Neural cell (in vitro differentiated cells): ENCODE measurements at regions not wholly inside any gene's neighbourhood (a gene's known extent, or its start where the extent isn't known, plus 50 kb on each side); places are given as distances from the start of the nearest gene placed in this dataset.

Experiments
- H2AFZ ChIP-seq: fragments of 200-600, 300-800 bp; sonication (generic), shearing (Covaris generic); 2 replicates; pipeline ENCODE4 v1.6.0; 2014; ENCODE audit warnings: low read depth, mild to moderate bottlenecking, antibody characterized with exemption, low read length, moderate library complexity
- H3F3A ChIP-seq: fragments of 200-600 bp; shearing (Covaris generic); 2 replicates; pipeline ENCODE4 v1.6.1; 2016; ENCODE audit warnings: mild to moderate bottlenecking, moderate library complexity, mixed read lengths, antibody characterized with exemption, low read length; ENCODE audit not compliant: insufficient read depth, poor library complexity, severe bottlenecking
- H3K27ac ChIP-seq: fragments of 200-600, 300-800 bp; sonication (generic), shearing (Covaris generic); 2 replicates; pipeline ENCODE4 v1.5.1; 2014; ENCODE audit warnings: mild to moderate bottlenecking, low read length, moderate library complexity
- H3K27me3 ChIP-seq: fragments of 300-800, 200-600 bp; sonication (generic), shearing (Covaris generic); 2 replicates; pipeline ENCODE4 v1.6.0; 2014; ENCODE audit warnings: mild to moderate bottlenecking, low read depth, low read length, moderate library complexity; ENCODE audit not compliant: insufficient read depth
- H3K36me3 ChIP-seq: fragments of 300-800, 200-600 bp; sonication (generic), shearing (Covaris generic); 2 replicates; pipeline ENCODE4 v1.5.1; 2014; ENCODE audit warnings: mild to moderate bottlenecking, antibody characterized with exemption, low read length, moderate library complexity; ENCODE audit not compliant: insufficient read depth
- H3K4me2 ChIP-seq: fragments of 300-800, 200-600 bp; sonication (generic), shearing (Covaris generic); 2 replicates; pipeline ENCODE4 v1.6.0; 2014; ENCODE audit warnings: mild to moderate bottlenecking, low read length
- H3K4me3 ChIP-seq: fragments of 300-800, 200-600 bp; sonication (generic), shearing (Covaris generic); 2 replicates; pipeline ENCODE4 v1.5.1; 2014; ENCODE audit warnings: mild to moderate bottlenecking, low read length, moderate library complexity
- H3K79me2 ChIP-seq: fragments of 200-600 bp; shearing (Covaris generic); replicated peaks from 2 replicates; pipeline ENCODE4 v1.6.0; 2014; ENCODE audit warnings: mild to moderate bottlenecking, low read length, moderate library complexity; ENCODE audit not compliant: insufficient read depth
- H3K9ac ChIP-seq: fragments of 300-800, 200-600 bp; sonication (generic), shearing (Covaris generic); 2 replicates; pipeline ENCODE4 v1.6.1; 2016; ENCODE audit warnings: mild to moderate bottlenecking, low read length, mixed read lengths
- H3K9me2 ChIP-seq: fragments of 200-600 bp; shearing (Covaris generic); 2 replicates; pipeline ENCODE4 v1.6.1; 2016; ENCODE audit warnings: mild to moderate bottlenecking, low read length, mixed read lengths; ENCODE audit not compliant: insufficient read depth
- H3K9me3 ChIP-seq: fragments of 200-600, 300-800 bp; sonication (generic), shearing (Covaris generic); 2 replicates; pipeline ENCODE4 v1.6.1; 2016; ENCODE audit warnings: mild to moderate bottlenecking, mixed run types, low read length, moderate library complexity, mixed read lengths
- H4K20me1 ChIP-seq: fragments of 200-600 bp; shearing (Covaris generic); 2 replicates; pipeline ENCODE4 v1.6.1; 2016; ENCODE audit warnings: mild to moderate bottlenecking, mixed run types; ENCODE audit not compliant: insufficient read depth
- EP300 ChIP-seq: fragments of 450-650 bp; conservative IDR thresholded peaks from 2 replicates; pipeline ENCODE4 v1.6.1; 2014; ENCODE audit warnings: antibody characterized with exemption, mild to moderate bottlenecking, moderate library complexity; ENCODE audit not compliant: poor library complexity, severe bottlenecking
- EZH2 ChIP-seq: fragments of 200-600, 300-800 bp; shearing (Covaris generic), sonication (generic); IDR thresholded peaks from 2 replicates; pipeline ENCODE4 v1.6.1; 2014; ENCODE audit warnings: antibody characterized with exemption, low read length, borderline replicate concordance, mild to moderate bottlenecking; ENCODE audit not compliant: insufficient read depth, poor library complexity, severe bottlenecking
- MXI1 ChIP-seq: fragments of 450-650 bp; conservative IDR thresholded peaks from 2 replicates; pipeline ENCODE4 v1.6.1; 2014; ENCODE audit warnings: antibody characterized with exemption, mild to moderate bottlenecking; ENCODE audit not compliant: poor library complexity, severe bottlenecking
- POLR2AphosphoS5 ChIP-seq: IDR thresholded peaks from 2 replicates; pipeline ENCODE4 v1.6.1; 2012
- RAD21 ChIP-seq: fragments of 450-650 bp; conservative IDR thresholded peaks from 2 replicates; pipeline ENCODE4 v1.6.1; 2014; ENCODE audit warnings: antibody characterized with exemption, mild to moderate bottlenecking, moderate library complexity
- SMC3 ChIP-seq: fragments of 450-650 bp; conservative IDR thresholded peaks from 2 replicates; pipeline ENCODE4 v1.6.1; 2014; ENCODE audit warnings: antibody characterized with exemption, mild to moderate bottlenecking, moderate library complexity; ENCODE audit not compliant: poor library complexity
- TAF1 ChIP-seq: IDR thresholded peaks from 2 replicates; pipeline ENCODE4 v1.6.1; 2012; ENCODE audit warnings: low read depth
- TF ChIP-seq, protein P1 (sequence below): fragments of 450-650 bp; IDR thresholded peaks from 2 replicates; pipeline ENCODE4 v1.5.1; 2014; ENCODE audit warnings: antibody characterized with exemption, mild to moderate bottlenecking, moderate library complexity; ENCODE audit not compliant: poor library complexity, severe bottlenecking
- TF ChIP-seq, protein P2 (sequence below): IDR thresholded peaks from 2 replicates; pipeline ENCODE4 v1.6.1; 2012; ENCODE audit warnings: borderline replicate concordance

DNA sequence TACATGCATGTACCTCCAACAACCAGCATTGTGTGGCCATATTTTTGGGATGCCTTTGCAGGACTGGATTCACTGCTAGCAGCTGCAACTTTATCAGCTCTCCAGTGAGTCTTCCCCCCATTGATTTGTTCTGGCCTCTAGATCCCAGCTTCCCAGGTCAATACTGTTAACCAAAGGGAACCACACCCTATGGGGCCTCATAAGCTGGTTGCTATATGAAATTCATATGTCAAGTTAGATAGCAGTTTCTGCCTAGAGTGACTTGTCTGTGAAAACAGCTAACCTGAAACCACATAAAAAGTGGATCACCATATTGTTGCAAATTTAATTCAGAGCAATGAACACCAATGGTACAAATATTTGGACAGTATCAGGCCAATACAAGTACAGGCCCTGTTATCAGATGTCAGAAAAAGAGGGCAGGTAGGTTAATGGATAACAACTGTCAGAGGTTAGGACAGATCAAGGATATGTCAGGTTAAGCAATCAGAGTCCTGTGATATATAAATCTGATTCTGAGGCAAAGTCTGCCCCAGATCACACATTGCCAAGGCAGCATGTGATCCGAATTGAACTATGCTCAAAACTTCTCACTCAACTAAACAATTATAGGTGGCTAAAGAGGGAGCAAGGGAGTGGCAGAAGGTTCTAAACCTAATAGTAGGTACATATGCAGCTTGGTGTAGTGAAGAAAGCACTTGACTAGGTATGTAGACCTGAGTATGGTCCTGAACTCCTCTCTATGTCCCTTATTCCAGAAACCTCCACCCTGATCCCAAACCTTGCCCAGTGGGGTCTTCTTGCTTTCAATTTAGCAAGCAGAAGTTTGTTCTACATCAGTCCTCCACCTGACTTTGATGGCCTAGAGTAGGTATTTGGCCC lies 94.7 kb upstream of the FOXN2 start:
- TF ChIP-seq MXI1, result no peak
- no peak for TF ChIP-seq TAF1
- no peak for TF ChIP-seq SMC3
- no peak for TF ChIP-seq RAD21
- TF ChIP-seq EZH2, result no peak
- TF ChIP-seq POLR2AphosphoS5, result no peak
- TF ChIP-seq, protein P1, sequence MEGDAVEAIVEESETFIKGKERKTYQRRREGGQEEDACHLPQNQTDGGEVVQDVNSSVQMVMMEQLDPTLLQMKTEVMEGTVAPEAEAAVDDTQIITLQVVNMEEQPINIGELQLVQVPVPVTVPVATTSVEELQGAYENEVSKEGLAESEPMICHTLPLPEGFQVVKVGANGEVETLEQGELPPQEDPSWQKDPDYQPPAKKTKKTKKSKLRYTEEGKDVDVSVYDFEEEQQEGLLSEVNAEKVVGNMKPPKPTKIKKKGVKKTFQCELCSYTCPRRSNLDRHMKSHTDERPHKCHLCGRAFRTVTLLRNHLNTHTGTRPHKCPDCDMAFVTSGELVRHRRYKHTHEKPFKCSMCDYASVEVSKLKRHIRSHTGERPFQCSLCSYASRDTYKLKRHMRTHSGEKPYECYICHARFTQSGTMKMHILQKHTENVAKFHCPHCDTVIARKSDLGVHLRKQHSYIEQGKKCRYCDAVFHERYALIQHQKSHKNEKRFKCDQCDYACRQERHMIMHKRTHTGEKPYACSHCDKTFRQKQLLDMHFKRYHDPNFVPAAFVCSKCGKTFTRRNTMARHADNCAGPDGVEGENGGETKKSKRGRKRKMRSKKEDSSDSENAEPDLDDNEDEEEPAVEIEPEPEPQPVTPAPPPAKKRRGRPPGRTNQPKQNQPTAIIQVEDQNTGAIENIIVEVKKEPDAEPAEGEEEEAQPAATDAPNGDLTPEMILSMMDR, result no peak
- no peak for TF ChIP-seq EP300
- TF ChIP-seq, protein P2, sequence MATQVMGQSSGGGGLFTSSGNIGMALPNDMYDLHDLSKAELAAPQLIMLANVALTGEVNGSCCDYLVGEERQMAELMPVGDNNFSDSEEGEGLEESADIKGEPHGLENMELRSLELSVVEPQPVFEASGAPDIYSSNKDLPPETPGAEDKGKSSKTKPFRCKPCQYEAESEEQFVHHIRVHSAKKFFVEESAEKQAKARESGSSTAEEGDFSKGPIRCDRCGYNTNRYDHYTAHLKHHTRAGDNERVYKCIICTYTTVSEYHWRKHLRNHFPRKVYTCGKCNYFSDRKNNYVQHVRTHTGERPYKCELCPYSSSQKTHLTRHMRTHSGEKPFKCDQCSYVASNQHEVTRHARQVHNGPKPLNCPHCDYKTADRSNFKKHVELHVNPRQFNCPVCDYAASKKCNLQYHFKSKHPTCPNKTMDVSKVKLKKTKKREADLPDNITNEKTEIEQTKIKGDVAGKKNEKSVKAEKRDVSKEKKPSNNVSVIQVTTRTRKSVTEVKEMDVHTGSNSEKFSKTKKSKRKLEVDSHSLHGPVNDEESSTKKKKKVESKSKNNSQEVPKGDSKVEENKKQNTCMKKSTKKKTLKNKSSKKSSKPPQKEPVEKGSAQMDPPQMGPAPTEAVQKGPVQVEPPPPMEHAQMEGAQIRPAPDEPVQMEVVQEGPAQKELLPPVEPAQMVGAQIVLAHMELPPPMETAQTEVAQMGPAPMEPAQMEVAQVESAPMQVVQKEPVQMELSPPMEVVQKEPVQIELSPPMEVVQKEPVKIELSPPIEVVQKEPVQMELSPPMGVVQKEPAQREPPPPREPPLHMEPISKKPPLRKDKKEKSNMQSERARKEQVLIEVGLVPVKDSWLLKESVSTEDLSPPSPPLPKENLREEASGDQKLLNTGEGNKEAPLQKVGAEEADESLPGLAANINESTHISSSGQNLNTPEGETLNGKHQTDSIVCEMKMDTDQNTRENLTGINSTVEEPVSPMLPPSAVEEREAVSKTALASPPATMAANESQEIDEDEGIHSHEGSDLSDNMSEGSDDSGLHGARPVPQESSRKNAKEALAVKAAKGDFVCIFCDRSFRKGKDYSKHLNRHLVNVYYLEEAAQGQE, result no peak
- Histone ChIP-seq H4K20me1 (no peaks in the 10 kb centered on the region), H3K9me3 (no peaks in the 10 kb centered on the region), H2AFZ (no peak overlapping the region), H3K27me3 (no peaks in the 10 kb centered on the region), H3K36me3 (no peaks in the 10 kb centered on the region), H3F3A (no peaks in the 10 kb centered on the region), H3K4me3 (no peak overlapping the region), H3K27ac (no peak overlapping the region), H3K9me2 (no peaks in the 10 kb centered on the region), H3K9ac (no peak overlapping the region), H3K4me2 (no peak overlapping the region), H3K79me2 (no peaks in the 10 kb centered on the region)

DNA sequence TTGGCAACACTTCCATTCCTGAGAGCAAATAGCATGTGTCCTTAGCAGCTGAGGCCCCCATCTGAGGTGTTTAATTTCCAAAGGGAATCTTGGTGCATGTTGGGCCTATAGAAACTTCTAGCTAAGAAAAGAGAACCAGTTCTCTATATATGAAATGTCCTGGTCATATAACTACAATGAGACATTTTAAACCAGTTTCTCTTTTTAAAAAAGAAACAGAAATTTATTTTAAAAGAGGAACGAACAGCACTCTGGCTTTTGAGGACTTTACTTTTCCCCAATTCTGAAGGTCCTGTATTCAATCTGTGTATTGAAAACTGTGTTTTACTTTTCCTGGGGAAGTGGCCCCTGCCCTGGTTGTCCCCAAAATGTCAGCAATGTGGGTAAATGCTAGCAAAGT lies 94.0 kb upstream of the FOXN2 start:
- Histone ChIP-seq H3K9me3 (no peaks in the 10 kb centered on the region), H3K4me3 (no peak overlapping the region), H3F3A (no peaks in the 10 kb centered on the region), H2AFZ (no peak overlapping the region), H3K27me3 (no peaks in the 10 kb centered on the region), H3K36me3 (no peaks in the 10 kb centered on the region), H3K27ac (no peak overlapping the region), H3K79me2 (no peaks in the 10 kb centered on the region), H3K9ac (no peak overlapping the region), H3K4me2 (no peak overlapping the region), H3K9me2 (no peaks in the 10 kb centered on the region), H4K20me1 (no peaks in the 10 kb centered on the region)
- TF ChIP-seq POLR2AphosphoS5 (no peak), SMC3 (no peak), MXI1 (no peak), TAF1 (no peak), EZH2 (no peak), EP300 (no peak), RAD21 (no peak)
- TF ChIP-seq, protein P2, result no peak
- TF ChIP-seq, protein P1, result no peak
